Gastrocnemius medialis (tissue), 4 donors: ENCODE measurements at regions not wholly inside any gene's neighbourhood (a gene's known extent, or its start where the extent isn't known, plus 50 kb on each side); places are given as distances from the start of the nearest gene placed in this dataset.

Experiments used
- CTCF ChIP-seq, 5 experiments: fragments of 450-650 bp in 3 of 5; fragments of 200-600 bp in 2 of 5; sonication (generic) in 2 of 5; IDR thresholded peaks in 4 of 5; conservative IDR thresholded peaks in 1 of 5; 1 replicate in 4 of 5; 2 replicates in 1 of 5; pipeline ENCODE4 v1.5.1; 2016 to 2019; ENCODE audit warnings: antibody characterized with exemption in 5 of 5, mild to moderate bottlenecking in 3 of 5, moderate library complexity in 3 of 5
- POLR2A ChIP-seq, 2 donors: fragments of 450-650 bp; IDR thresholded peaks; one replicate each; pipeline ENCODE4 v1.6.1; 2017; ENCODE audit warnings: antibody characterized with exemption in 2 of 2, mild to moderate bottlenecking in 2 of 2, moderate library complexity in 2 of 2

- no peak for TF ChIP-seq CTCF (IDR thresholded peaks at IDR 0.05 in 4 of 5, conservative IDR thresholded peaks at IDR 0.05 in 1 of 5)
- TF ChIP-seq POLR2A (IDR thresholded peaks at IDR 0.05), result no peak
These were observed 247.8 kb downstream of the PRL start for GRCh38 chr6:22049002-22049401.
